Tibial nerve (tissue), 4 donors: ENCODE measurements at regions not wholly inside any gene's neighbourhood (a gene's known extent, or its start where the extent isn't known, plus 50 kb on each side); places are given as distances from the start of the nearest gene placed in this dataset.

ENCODE experiments used
- DNase-seq, 2 donors: peaks; one replicate each; pipeline ENCODE4 v3.0.0-alpha.2; 2019; ENCODE audit warnings: low spot score in 2 of 2
- H3K27ac ChIP-seq, 4 donors: fragments of 200-600 bp; sonication (generic) in 3 of 4; one replicate each; pipeline ENCODE4 v1.5.1; 2017 to 2019; ENCODE audit warnings: mild to moderate bottlenecking in 1 of 4
- H3K27me3 ChIP-seq, 2 donors: fragments of 200-600 bp; sonication (generic) in 1 of 2; one replicate each; pipeline versions ENCODE4 v1.5.1 to v1.6.0; 2017 to 2019
- H3K36me3 ChIP-seq, 3 donors: fragments of 200-600 bp; sonication (generic); one replicate each; pipeline ENCODE4 v1.5.1; 2018 to 2019
- H3K4me1 ChIP-seq, 4 donors: fragments of 200-600 bp; sonication (generic) in 3 of 4; one replicate each; pipeline ENCODE4 v1.5.1; 2017 to 2019
- H3K4me3 ChIP-seq, 4 donors: fragments of 200-600 bp; sonication (generic) in 3 of 4; one replicate each; pipeline ENCODE4 v1.5.1; 2017 to 2019; ENCODE audit warnings: mild to moderate bottlenecking in 1 of 4, moderate library complexity in 1 of 4
- H3K9me3 ChIP-seq, 4 donors: fragments of 200-600 bp; sonication (generic) in 3 of 4; one replicate each; pipeline ENCODE4 v1.5.1; 2017 to 2019
- EP300 ChIP-seq, 2 donors: sonication (generic); formaldehyde crosslinking; IDR thresholded peaks; one replicate each; pipeline ENCODE4 v1.6.1; 2017; ENCODE audit warnings: antibody characterized with exemption in 2 of 2, mild to moderate bottlenecking in 1 of 2
- POLR2A ChIP-seq, 2 donors: fragments of 450-650 bp; IDR thresholded peaks; one replicate each; pipeline ENCODE4 v1.6.1; 2017; ENCODE audit warnings: antibody characterized with exemption in 2 of 2, mild to moderate bottlenecking in 2 of 2, moderate library complexity in 2 of 2
- WGBS, 2 donors: methylation state at CpG; one replicate each; pipeline ENCODE4 v1.1.5; 2018; 5-methylcytosine and 5-hydroxymethylcytosine counted together
- TF ChIP-seq, protein P1 (sequence below), 5 experiments: fragments of 200-600 bp in 3 of 5; fragments of 450-650 bp in 2 of 5; sonication (generic) in 3 of 5; IDR thresholded peaks; one replicate each; pipeline ENCODE4 v1.5.1; 2016 to 2019; ENCODE audit warnings: antibody characterized with exemption in 5 of 5, mild to moderate bottlenecking in 3 of 5, moderate library complexity in 2 of 5

DNA sequence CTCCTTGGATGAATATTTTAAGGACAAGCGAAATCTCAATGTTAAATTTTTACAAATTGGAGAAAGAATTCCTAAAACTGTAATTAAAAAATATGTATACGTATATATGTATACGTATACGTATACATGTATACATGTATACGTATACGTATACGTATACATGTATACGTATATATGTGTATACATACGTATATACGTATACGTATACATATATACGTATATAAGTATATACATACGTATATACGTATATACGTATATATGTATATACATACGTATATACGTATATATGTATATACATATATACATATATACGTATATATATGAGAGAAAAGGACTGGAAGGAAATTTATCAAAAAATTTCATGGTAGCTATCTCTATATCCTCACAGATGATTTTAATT is 110.2 kb upstream of the ACKR3 start:
- no peaks in the 10 kb centered on the region for H3K4me1 ChIP-seq
- peaks cover 0 to 10% (median 0%) of the 10 kb centered on the region in 4 donors for H3K9me3 ChIP-seq
- H3K27me3 ChIP-seq, result no peaks in the 10 kb centered on the region
- no peak for DNase-seq
- no peak overlapping the region for H3K4me3 ChIP-seq
- H3K27ac ChIP-seq, result no peak overlapping the region
- peaks cover 0 to 7% (median 0%) of the 10 kb centered on the region in 3 donors for H3K36me3 ChIP-seq
- WGBS, 2 donors, result 93 to 96% methylated on average over 18 of the region's 18 CpGs
- TF ChIP-seq EP300 (IDR thresholded peaks at IDR 0.05) (no peak), POLR2A (IDR thresholded peaks at IDR 0.05) (no peak)
- TF ChIP-seq, protein P1, sequence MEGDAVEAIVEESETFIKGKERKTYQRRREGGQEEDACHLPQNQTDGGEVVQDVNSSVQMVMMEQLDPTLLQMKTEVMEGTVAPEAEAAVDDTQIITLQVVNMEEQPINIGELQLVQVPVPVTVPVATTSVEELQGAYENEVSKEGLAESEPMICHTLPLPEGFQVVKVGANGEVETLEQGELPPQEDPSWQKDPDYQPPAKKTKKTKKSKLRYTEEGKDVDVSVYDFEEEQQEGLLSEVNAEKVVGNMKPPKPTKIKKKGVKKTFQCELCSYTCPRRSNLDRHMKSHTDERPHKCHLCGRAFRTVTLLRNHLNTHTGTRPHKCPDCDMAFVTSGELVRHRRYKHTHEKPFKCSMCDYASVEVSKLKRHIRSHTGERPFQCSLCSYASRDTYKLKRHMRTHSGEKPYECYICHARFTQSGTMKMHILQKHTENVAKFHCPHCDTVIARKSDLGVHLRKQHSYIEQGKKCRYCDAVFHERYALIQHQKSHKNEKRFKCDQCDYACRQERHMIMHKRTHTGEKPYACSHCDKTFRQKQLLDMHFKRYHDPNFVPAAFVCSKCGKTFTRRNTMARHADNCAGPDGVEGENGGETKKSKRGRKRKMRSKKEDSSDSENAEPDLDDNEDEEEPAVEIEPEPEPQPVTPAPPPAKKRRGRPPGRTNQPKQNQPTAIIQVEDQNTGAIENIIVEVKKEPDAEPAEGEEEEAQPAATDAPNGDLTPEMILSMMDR (IDR thresholded peaks at IDR 0.05), result no peak

- no peak for TF ChIP-seq POLR2A (IDR thresholded peaks at IDR 0.05)
- TF ChIP-seq, protein P1 (IDR thresholded peaks at IDR 0.05), result no peak
- TF ChIP-seq EP300 (IDR thresholded peaks at IDR 0.05), result no peak
- 93 to 94% methylated on average over 1 of the region's 1 CpG for WGBS, 2 donors
These were observed 105.5 kb upstream of the ACKR3 start for GRCh38 chr2:236464140-236464539.

GRCh38 chr2:236472720-236473495 is 96.7 kb upstream of the ACKR3 start:
- Histone ChIP-seq H3K9me3 (no peaks in the 10 kb centered on the region), H3K4me3 (no peak overlapping the region), H3K36me3 (no peaks in the 10 kb centered on the region), H3K4me1 (no peaks in the 10 kb centered on the region), H3K27ac (no peak overlapping the region), H3K27me3 (no peaks in the 10 kb centered on the region)
- TF ChIP-seq EP300 (IDR thresholded peaks at IDR 0.05) (no peak), POLR2A (IDR thresholded peaks at IDR 0.05) (no peak)
- TF ChIP-seq, protein P1 (IDR thresholded peaks at IDR 0.05), result no peak
- 76 to 81% methylated on average over 9 of the region's 9 CpGs for WGBS, 2 donors
- DNase-seq, result no peak

More at GRCh38 chr2:236464140-236464539, 105.5 kb upstream of the ACKR3 start:
- no peak overlapping the region for H3K4me3 ChIP-seq
- H3K27ac ChIP-seq, result no peak overlapping the region
- H3K9me3 ChIP-seq, result peaks cover 0 to 30% (median 0%) of the 10 kb centered on the region in 4 donors
- H3K27me3 ChIP-seq, result no peaks in the 10 kb centered on the region
- peaks cover 0 to 11% (median 0%) of the 10 kb centered on the region in 3 donors for H3K36me3 ChIP-seq
- no peaks in the 10 kb centered on the region for H3K4me1 ChIP-seq
- no peak for DNase-seq

GRCh38 chr2:236473691-236474090 is 95.9 kb upstream of the ACKR3 start:
- TF ChIP-seq EP300 (IDR thresholded peaks at IDR 0.05) (no peak), POLR2A (IDR thresholded peaks at IDR 0.05) (no peak)
- TF ChIP-seq, protein P1 (IDR thresholded peaks at IDR 0.05), result no peak
- H3K27me3 ChIP-seq, result no peaks in the 10 kb centered on the region
- 72 to 85% methylated on average over 1 of the region's 1 CpG for WGBS, 2 donors
- DNase-seq, result no peak
- no peaks in the 10 kb centered on the region for H3K36me3 ChIP-seq
- H3K4me3 ChIP-seq, result no peak overlapping the region
- H3K9me3 ChIP-seq, result peaks cover 0 to 2% (median 0%) of the 10 kb centered on the region in 4 donors
- H3K27ac ChIP-seq, result no peak overlapping the region
- no peaks in the 10 kb centered on the region for H3K4me1 ChIP-seq

DNA sequence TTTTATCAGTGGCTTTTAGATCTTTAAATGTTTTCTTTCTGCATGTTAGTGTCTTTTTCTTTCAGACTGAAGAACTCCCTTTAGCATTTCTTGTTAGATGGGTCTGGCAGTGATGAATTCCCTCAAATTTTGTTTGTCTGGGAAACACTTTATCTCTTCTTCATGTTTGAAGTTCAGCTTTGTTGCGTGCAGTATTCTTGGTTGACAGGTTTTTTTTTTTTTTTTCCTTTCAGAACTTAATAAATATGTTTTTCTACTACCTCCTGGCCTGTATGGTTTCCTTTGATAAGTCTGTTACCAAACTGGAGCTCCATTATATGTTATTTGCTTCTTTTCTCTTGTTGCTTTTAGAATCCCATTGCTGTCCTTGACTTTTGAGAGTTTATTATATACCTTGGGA is 89.8 kb upstream of the ACKR3 start:
- Histone ChIP-seq H3K4me1 (no peaks in the 10 kb centered on the region), H3K27ac (no peak overlapping the region), H3K27me3 (no peaks in the 10 kb centered on the region), H3K36me3 (no peaks in the 10 kb centered on the region), H3K9me3 (peaks cover 0 to 30% (median 12%) of the 10 kb centered on the region in 4 donors), H3K4me3 (no peak overlapping the region)
- DNase-seq, result no peak
- TF ChIP-seq, protein P1 (IDR thresholded peaks at IDR 0.05), result no peak
- TF ChIP-seq EP300 (IDR thresholded peaks at IDR 0.05) (no peak), POLR2A (IDR thresholded peaks at IDR 0.05) (no peak)
- 93 to 100% methylated on average over 1 of the region's 1 CpG for WGBS, 2 donors
